Trophoblast cell (in vitro differentiated cells and primary cell): ENCODE measurements at regions not wholly inside any gene's neighbourhood (a gene's known extent, or its start where the extent isn't known, plus 50 kb on each side); places are given as distances from the start of the nearest gene placed in this dataset.

Experiments
- DNase-seq, 2 donors: peaks; one replicate each; pipeline ENCODE4 v3.0.0-alpha.2; 2016
- H2AFZ ChIP-seq: 2 replicates; pipeline ENCODE4 v1.6.1; 2013; ENCODE audit warnings: low read length, moderate library complexity, mild to moderate bottlenecking; ENCODE audit not compliant: insufficient read depth, poor library complexity
- H2AK5ac ChIP-seq: 2 replicates; pipeline ENCODE4 v1.6.1; 2013; ENCODE audit warnings: mild to moderate bottlenecking, low read length
- H2BK120ac ChIP-seq: 2 replicates; pipeline ENCODE4 v1.6.1; 2013; ENCODE audit warnings: low read length, mild to moderate bottlenecking, moderate library complexity; ENCODE audit not compliant: insufficient read depth, poor library complexity
- H2BK12ac ChIP-seq: 2 replicates; pipeline ENCODE4 v1.6.1; 2013; ENCODE audit warnings: mild to moderate bottlenecking, low read length, moderate library complexity
- H2BK5ac ChIP-seq: 2 replicates; pipeline ENCODE4 v1.6.1; 2013; ENCODE audit warnings: low read length, low read depth, moderate library complexity, mild to moderate bottlenecking; ENCODE audit not compliant: poor library complexity
- H3K14ac ChIP-seq: 2 replicates; pipeline ENCODE4 v1.6.1; 2013; ENCODE audit warnings: mild to moderate bottlenecking, low read length
- H3K18ac ChIP-seq: 2 replicates; pipeline ENCODE4 v1.6.1; 2013; ENCODE audit warnings: mild to moderate bottlenecking, low read length
- H3K23ac ChIP-seq: 2 replicates; pipeline ENCODE4 v1.6.1; 2013; ENCODE audit warnings: low read length
- H3K27ac ChIP-seq: 2 replicates; pipeline ENCODE4 v1.5.1; 2013; ENCODE audit warnings: low read depth, mild to moderate bottlenecking, inconsistent platforms, low read length, moderate library complexity
- H3K27me3 ChIP-seq: 2 replicates; pipeline ENCODE4 v1.6.1; 2013; ENCODE audit warnings: inconsistent platforms, mild to moderate bottlenecking, low read length, moderate library complexity; ENCODE audit not compliant: insufficient read depth
- H3K36me3 ChIP-seq, 2 experiments: 1 replicate in 1 of 2; 2 replicates in 1 of 2; pipeline ENCODE4 v1.6.1; 2013; ENCODE audit warnings: low read length in 2 of 2, mild to moderate bottlenecking in 2 of 2, moderate library complexity in 1 of 2; ENCODE audit not compliant: insufficient read depth in 2 of 2, control insufficient read depth in 1 of 2
- H3K4ac ChIP-seq: 2 replicates; pipeline ENCODE4 v1.6.1; 2013; ENCODE audit warnings: low read depth, mild to moderate bottlenecking, low read length, moderate library complexity
- H3K4me1 ChIP-seq, 2 experiments: 1 replicate in 1 of 2; 2 replicates in 1 of 2; pipeline ENCODE4 v1.6.1; 2013; ENCODE audit warnings: low read length in 2 of 2, mild to moderate bottlenecking in 2 of 2, moderate library complexity in 1 of 2; ENCODE audit not compliant: insufficient read depth in 2 of 2, control insufficient read depth in 1 of 2
- H3K4me2 ChIP-seq: 2 replicates; pipeline ENCODE4 v1.6.1; 2013; ENCODE audit warnings: inconsistent platforms, mild to moderate bottlenecking, low read length, moderate library complexity
- H3K4me3 ChIP-seq: 2 replicates; pipeline ENCODE4 v1.5.1; 2013; ENCODE audit warnings: mild to moderate bottlenecking, low read depth, low read length, inconsistent platforms
- H3K79me1 ChIP-seq: one replicate; pipeline ENCODE4 v1.6.1; 2013; ENCODE audit warnings: low read length
- H3K79me2 ChIP-seq: 2 replicates; pipeline ENCODE4 v1.6.1; 2013; ENCODE audit warnings: low read length, mild to moderate bottlenecking; ENCODE audit not compliant: control insufficient read depth, insufficient read depth, poor library complexity
- H3K9ac ChIP-seq: 2 replicates; pipeline ENCODE4 v1.6.1; 2013; ENCODE audit warnings: mild to moderate bottlenecking, low read length
- H3K9me3 ChIP-seq: 2 replicates; pipeline ENCODE4 v1.6.1; 2013; ENCODE audit warnings: low read depth, mild to moderate bottlenecking, control low read depth, inconsistent platforms, low read length; ENCODE audit not compliant: insufficient read depth
- H4K12ac ChIP-seq: 2 replicates; pipeline ENCODE4 v1.6.1; 2013; ENCODE audit warnings: low read depth, mild to moderate bottlenecking, low read length, moderate library complexity
- H4K8ac ChIP-seq: 2 replicates; pipeline ENCODE4 v1.6.1; 2013; ENCODE audit warnings: low read depth, mild to moderate bottlenecking, low read length, moderate library complexity
- H4K91ac ChIP-seq: one replicate; pipeline ENCODE4 v1.6.1; 2013; ENCODE audit warnings: low read depth, mild to moderate bottlenecking, low read length, moderate library complexity
- WGBS: extraction: QIAGEN DNeasy Blood & Tissue Kit; methylation state at CpG from one replicate; pipeline ENCODE4 v1.1.7; 2013; ENCODE audit warnings: missing lambda C conversion rate; ENCODE audit not compliant: insufficient read length, insufficient coverage; ENCODE audit errors: extremely low coverage; 5-methylcytosine and 5-hydroxymethylcytosine counted together

DNA sequence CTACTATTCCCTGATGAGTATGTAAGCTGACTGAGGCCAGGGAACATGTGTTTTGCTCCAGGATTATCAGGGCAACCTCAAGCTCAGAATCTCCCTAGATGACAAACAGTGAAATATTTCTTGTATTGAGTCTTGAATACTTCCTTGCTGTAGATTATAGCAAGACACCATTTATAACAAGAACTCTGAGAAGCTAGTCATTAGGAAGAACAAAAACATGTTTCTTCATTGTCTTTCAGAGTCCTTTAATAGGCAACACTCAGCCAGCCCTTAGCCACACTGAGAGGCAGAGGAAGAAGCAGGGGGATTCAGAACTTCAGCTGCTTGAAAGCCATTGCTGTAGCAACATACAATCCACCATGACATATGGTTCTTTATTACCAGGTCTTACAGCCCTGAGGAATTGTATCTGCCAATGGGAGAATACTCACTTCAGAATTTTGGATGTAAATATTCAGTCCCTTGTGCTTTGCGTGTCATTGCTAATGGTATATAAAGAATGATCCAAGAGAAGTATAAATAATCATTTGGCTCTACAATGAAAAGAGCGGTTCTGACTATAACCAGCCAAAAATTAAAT, 117.5 kb upstream of the NCKAP5 start:
- no peak overlapping the region for H3K4me2 ChIP-seq
- no peaks in the 10 kb centered on the region for H3K36me3 ChIP-seq
- H3K27me3 ChIP-seq, result no peaks in the 10 kb centered on the region
- no peaks in the 10 kb centered on the region for H3K79me2 ChIP-seq
- H3K4me3 ChIP-seq, result no peak overlapping the region
- no peak overlapping the region for H3K14ac ChIP-seq
- no peak overlapping the region for H3K4ac ChIP-seq
- H2BK12ac ChIP-seq, result no peak overlapping the region
- H3K23ac ChIP-seq, result no peak overlapping the region
- H3K79me1 ChIP-seq, result no peaks in the 10 kb centered on the region
- no peak overlapping the region for H4K12ac ChIP-seq
- no peak overlapping the region for H2AFZ ChIP-seq
- no CpG with 5 or more reads among the region's 2 CpGs for WGBS
- H2BK120ac ChIP-seq, result no peak overlapping the region
- H3K9ac ChIP-seq, result no peak overlapping the region
- no peak for DNase-seq
- no peak overlapping the region for H4K8ac ChIP-seq
- H3K9me3 ChIP-seq, result no peaks in the 10 kb centered on the region
- no peak overlapping the region for H4K91ac ChIP-seq
- H2BK5ac ChIP-seq, result no peak overlapping the region
- no peak overlapping the region for H2AK5ac ChIP-seq
- H3K27ac ChIP-seq, result no peak overlapping the region
- H3K4me1 ChIP-seq, result no peaks in the 10 kb centered on the region
- no peak overlapping the region for H3K18ac ChIP-seq

DNA sequence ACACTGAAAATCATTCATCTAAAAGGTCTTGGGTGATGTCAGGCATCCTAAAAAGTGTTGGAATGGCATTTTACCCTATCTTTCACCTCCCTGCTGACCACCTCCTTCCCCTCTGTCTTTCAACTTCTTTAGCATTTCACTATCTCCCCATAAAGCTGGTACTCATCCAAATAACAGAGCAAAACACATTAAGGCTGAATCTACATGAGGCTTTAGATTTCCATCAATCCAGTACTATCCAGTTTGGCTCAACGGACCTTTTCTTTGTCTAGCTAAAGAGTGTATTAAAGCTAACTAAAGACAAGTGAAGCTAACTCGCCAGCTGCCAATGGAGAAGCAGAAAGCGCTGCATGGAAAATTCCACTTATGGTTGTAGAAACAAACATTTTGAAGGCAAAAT, 122.5 kb upstream of the NCKAP5 start:
- Histone ChIP-seq H4K12ac (no peak overlapping the region), H3K79me1 (no peaks in the 10 kb centered on the region), H4K91ac (no peak overlapping the region), H3K4ac (no peak overlapping the region), H2AFZ (no peak overlapping the region), H3K14ac (no peak overlapping the region), H3K4me1 (no peaks in the 10 kb centered on the region), H3K18ac (no peak overlapping the region), H2BK5ac (no peak overlapping the region), H2BK120ac (no peak overlapping the region), H3K4me3 (no peak overlapping the region), H4K8ac (no peak overlapping the region), H3K27ac (no peak overlapping the region), H3K27me3 (no peaks in the 10 kb centered on the region), H3K79me2 (no peaks in the 10 kb centered on the region), H3K9ac (no peak overlapping the region), H3K9me3 (no peaks in the 10 kb centered on the region), H2AK5ac (no peak overlapping the region), H3K4me2 (no peak overlapping the region), H2BK12ac (no peak overlapping the region), H3K23ac (no peak overlapping the region), H3K36me3 (no peaks in the 10 kb centered on the region)
- no CpG with 5 or more reads among the region's 3 CpGs for WGBS
- no peak for DNase-seq

DNA sequence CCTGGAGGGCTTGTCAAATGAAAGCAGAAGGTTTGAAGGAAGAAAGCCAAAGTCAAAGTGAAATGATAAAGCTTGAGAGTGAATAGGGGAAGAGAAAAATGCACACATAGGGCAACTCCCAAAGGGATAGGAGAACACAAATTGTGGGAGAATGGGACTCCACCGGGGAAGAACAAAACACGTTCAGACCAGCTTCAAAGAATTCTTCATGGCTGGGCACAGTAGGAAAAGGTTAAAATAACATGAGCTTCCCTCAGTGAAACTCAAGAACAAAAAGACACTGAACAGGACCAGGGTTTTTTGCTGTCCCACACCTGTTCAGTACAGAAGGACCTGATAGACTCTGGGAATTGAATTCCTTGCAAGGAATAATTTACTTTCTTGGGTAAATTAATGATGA, 123.1 kb upstream of the NCKAP5 start:
- H3K9ac ChIP-seq, result no peak overlapping the region
- DNase-seq, result no peak
- no peak overlapping the region for H4K12ac ChIP-seq
- no peak overlapping the region for H3K27ac ChIP-seq
- no peaks in the 10 kb centered on the region for H3K79me2 ChIP-seq
- H3K4me2 ChIP-seq, result no peak overlapping the region
- H2BK12ac ChIP-seq, result no peak overlapping the region
- no peaks in the 10 kb centered on the region for H3K27me3 ChIP-seq
- H2BK120ac ChIP-seq, result no peak overlapping the region
- no CpG with 5 or more reads among the region's 2 CpGs for WGBS
- H3K18ac ChIP-seq, result no peak overlapping the region
- H3K4ac ChIP-seq, result no peak overlapping the region
- no peaks in the 10 kb centered on the region for H3K4me1 ChIP-seq
- no peak overlapping the region for H3K4me3 ChIP-seq
- no peak overlapping the region for H4K91ac ChIP-seq
- H3K36me3 ChIP-seq, result no peaks in the 10 kb centered on the region
- no peak overlapping the region for H2BK5ac ChIP-seq
- no peaks in the 10 kb centered on the region for H3K9me3 ChIP-seq
- H2AFZ ChIP-seq, result no peak overlapping the region
- no peak overlapping the region for H3K14ac ChIP-seq
- no peak overlapping the region for H2AK5ac ChIP-seq
- no peak overlapping the region for H4K8ac ChIP-seq
- no peaks in the 10 kb centered on the region for H3K79me1 ChIP-seq
- H3K23ac ChIP-seq, result no peak overlapping the region

DNA sequence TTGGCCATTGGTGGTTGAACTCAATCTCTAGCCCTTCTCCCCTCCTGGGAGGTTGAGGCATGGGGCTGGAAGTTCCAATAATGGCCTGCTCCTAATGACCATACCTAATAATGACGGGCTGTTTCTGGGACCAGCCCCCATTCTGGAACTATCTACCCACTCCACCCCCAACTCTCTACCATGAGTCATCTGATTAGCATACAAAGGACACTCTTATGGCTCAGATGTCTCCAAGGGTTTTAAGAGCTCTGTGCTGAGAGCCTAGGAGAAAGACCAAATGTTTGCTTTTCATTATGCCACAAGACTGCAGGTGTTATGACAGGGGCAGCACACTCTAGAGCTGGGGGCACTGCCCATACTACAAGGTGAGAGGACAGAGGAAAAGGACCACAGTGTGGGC, 137.0 kb upstream of the NCKAP5 start:
- Histone ChIP-seq H3K9me3 (no peaks in the 10 kb centered on the region), H3K36me3 (no peaks in the 10 kb centered on the region), H3K4me2 (no peak overlapping the region), H4K91ac (no peak overlapping the region), H3K4me3 (no peak overlapping the region), H2BK5ac (no peak overlapping the region), H2AFZ (no peak overlapping the region), H2BK12ac (no peak overlapping the region), H3K4ac (no peak overlapping the region), H3K27ac (no peak overlapping the region), H3K23ac (no peak overlapping the region), H4K12ac (no peak overlapping the region), H4K8ac (no peak overlapping the region), H3K79me2 (no peaks in the 10 kb centered on the region), H2BK120ac (no peak overlapping the region), H3K4me1 (no peaks in the 10 kb centered on the region), H3K18ac (no peak overlapping the region), H3K27me3 (no peaks in the 10 kb centered on the region), H3K14ac (no peak overlapping the region), H3K79me1 (no peaks in the 10 kb centered on the region), H3K9ac (no peak overlapping the region), H2AK5ac (no peak overlapping the region)
- no CpG with 5 or more reads among the region's 1 CpG for WGBS
- DNase-seq, result no peak
